GM23248 (cell line): ENCODE measurements at regions not wholly inside any gene's neighbourhood (a gene's known extent, or its start where the extent isn't known, plus 50 kb on each side); places are given as distances from the start of the nearest gene placed in this dataset.

Experiments used
- DNase-seq: peaks from one replicate; pipeline ENCODE4 v3.0.0-alpha.2; 2015
- H2AFZ ChIP-seq: fragments of 200-600 bp; sonication (generic); 2 replicates; pipeline ENCODE4 v1.6.1; 2016; ENCODE audit warnings: antibody characterized with exemption
- H3F3A ChIP-seq: fragments of 200-600 bp; sonication (generic); 2 replicates; pipeline ENCODE4 v1.6.1; 2016; ENCODE audit warnings: mild to moderate bottlenecking, antibody characterized with exemption, mixed run types; ENCODE audit not compliant: insufficient read depth
- H3K27ac ChIP-seq: fragments of 200-600 bp; sonication (generic); 2 replicates; pipeline ENCODE4 v1.5.1; 2016; ENCODE audit warnings: mild to moderate bottlenecking
- H3K27me3 ChIP-seq: fragments of 200-600 bp; sonication (generic); replicated peaks from 2 replicates; pipeline ENCODE4 v1.6.1; 2016; ENCODE audit warnings: mild to moderate bottlenecking; ENCODE audit not compliant: insufficient read depth
- H3K36me3 ChIP-seq: fragments of 200-600 bp; sonication (generic); 2 replicates; pipeline ENCODE4 v1.6.1; 2016; ENCODE audit warnings: low read depth, mild to moderate bottlenecking
- H3K4me1 ChIP-seq: fragments of 200-600 bp; sonication (generic); 2 replicates; pipeline ENCODE4 v1.6.1; 2016; ENCODE audit warnings: mild to moderate bottlenecking; ENCODE audit not compliant: insufficient read depth
- H3K4me2 ChIP-seq: fragments of 200-600 bp; sonication (generic); one replicate; pipeline ENCODE4 v1.6.1; 2016; ENCODE audit warnings: mild to moderate bottlenecking; ENCODE audit not compliant: unreplicated experiment
- H3K4me3 ChIP-seq: fragments of 200-600 bp; sonication (generic); 2 replicates; pipeline ENCODE4 v1.5.1; 2016; ENCODE audit warnings: mild to moderate bottlenecking
- H3K79me2 ChIP-seq: fragments of 200-600 bp; sonication (generic); 2 replicates; pipeline ENCODE4 v1.6.1; 2016; ENCODE audit warnings: mild to moderate bottlenecking; ENCODE audit not compliant: insufficient read depth
- H3K9ac ChIP-seq: fragments of 200-600 bp; sonication (generic); 2 replicates; pipeline ENCODE4 v1.6.1; 2016; ENCODE audit warnings: mild to moderate bottlenecking
- H3K9me2 ChIP-seq: fragments of 200-600 bp; sonication (generic); 2 replicates; pipeline ENCODE4 v1.6.1; 2016; ENCODE audit warnings: mixed run types, mild to moderate bottlenecking, moderate library complexity; ENCODE audit not compliant: insufficient read depth
- H3K9me3 ChIP-seq: fragments of 200-600 bp; sonication (generic); one replicate; pipeline ENCODE4 v1.6.1; 2017; ENCODE audit warnings: low read depth
- H4K20me1 ChIP-seq: fragments of 200-600 bp; sonication (generic); 2 replicates; pipeline ENCODE4 v1.6.0; 2016; ENCODE audit not compliant: insufficient read depth
- EZH2 ChIP-seq: fragments of 200-600 bp; sonication (generic); IDR thresholded peaks from 2 replicates; pipeline ENCODE4 v1.6.1; 2018; ENCODE audit warnings: antibody characterized with exemption, mild to moderate bottlenecking; ENCODE audit not compliant: insufficient read depth, poor library complexity, severe bottlenecking
- EZH2phosphoT487 ChIP-seq: fragments of 200-600 bp; sonication (generic); IDR thresholded peaks from 2 replicates; pipeline ENCODE4 v1.6.1; 2018; ENCODE audit warnings: antibody characterized with exemption, moderate library complexity, mild to moderate bottlenecking, low read depth; ENCODE audit not compliant: insufficient read depth
- WGBS, 2 experiments: methylation state at CpG; one replicate each; pipeline ENCODE4 v1.1.6; 2015 to 2017; ENCODE audit warnings: low lambda C conversion rate in 2 of 2, low coverage in 1 of 2; ENCODE audit errors: missing lambda C conversion rate in 2 of 2; 5-methylcytosine and 5-hydroxymethylcytosine counted together
- in situ Hi-C: fragments of 300-500 bp; cut with MboI; formaldehyde crosslinking; loops from 2 replicates; pipeline ENCODE4 v1.15.0; 2020

DNA sequence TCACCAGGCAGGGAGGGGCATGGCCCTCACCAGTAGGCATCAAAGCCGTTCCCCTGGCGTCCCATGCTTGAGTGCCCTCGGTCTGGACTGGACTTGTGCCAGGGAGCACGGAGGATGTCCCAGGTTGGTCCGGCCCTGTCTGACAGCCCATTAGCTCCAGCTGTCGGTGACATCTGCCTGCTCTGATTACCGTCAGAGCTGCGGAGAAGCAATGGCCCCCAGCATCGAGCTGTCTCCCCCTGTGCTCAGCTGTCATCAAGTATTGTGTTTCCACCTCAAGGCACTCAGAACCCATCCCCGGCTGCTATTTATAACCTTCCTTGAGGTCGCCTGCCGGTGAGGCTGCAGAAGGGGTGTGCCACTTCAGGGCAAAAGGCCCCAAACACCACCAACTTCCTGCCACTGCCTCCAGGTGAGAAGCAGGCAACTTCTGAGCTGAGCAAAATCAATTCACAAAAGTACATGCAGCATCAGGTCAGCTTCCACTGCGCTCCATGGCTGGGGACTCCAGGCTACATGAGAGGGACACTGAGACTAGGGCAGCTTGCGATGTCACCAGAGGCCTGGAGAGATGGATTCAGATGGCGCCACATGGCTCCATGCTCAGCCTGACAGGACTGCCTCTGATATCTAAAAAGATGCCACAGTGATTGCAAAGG lies 142.7 kb downstream of the C5orf15 start:
- Histone ChIP-seq H3K79me2 (no peaks in the 10 kb centered on the region), H3K36me3 (no peaks in the 10 kb centered on the region), H3K4me3 (no peak overlapping the region), H3K27ac (no peak overlapping the region), H2AFZ (no peak overlapping the region), H3K4me1 (no peaks in the 10 kb centered on the region), H3K27me3 (peaks cover 24% of the 10 kb centered on the region), H3F3A (no peaks in the 10 kb centered on the region), H4K20me1 (no peaks in the 10 kb centered on the region), H3K9ac (no peak overlapping the region), H3K9me2 (no peaks in the 10 kb centered on the region), H3K9me3 (no peaks in the 10 kb centered on the region), H3K4me2 (no peak overlapping the region)
- WGBS, 2 experiments: 50% methylated on average over 15 of the region's 15 CpGs
- in situ Hi-C loops: no loop called here
- no peak for DNase-seq
- TF ChIP-seq EZH2 (no peak), EZH2phosphoT487 (no peak)

GRCh38 chr5:133824661-133825254 lies 143.7 kb downstream of the C5orf15 start:
- no peaks in the 10 kb centered on the region for H3K36me3 ChIP-seq
- no peak overlapping the region for H3K4me2 ChIP-seq
- H3K79me2 ChIP-seq: no peaks in the 10 kb centered on the region
- no peaks in the 10 kb centered on the region for H3K9me2 ChIP-seq
- in situ Hi-C loops: no loop called here
- no peaks in the 10 kb centered on the region for H4K20me1 ChIP-seq
- no peak overlapping the region for H3K4me3 ChIP-seq
- H3K4me1 ChIP-seq: no peaks in the 10 kb centered on the region
- no peak overlapping the region for H3K27ac ChIP-seq
- peaks cover 31% of the 10 kb centered on the region for H3K27me3 ChIP-seq
- no peak for DNase-seq
- WGBS, 2 experiments: 52 to 67% methylated on average over 6 of the region's 6 CpGs
- no peaks in the 10 kb centered on the region for H3K9me3 ChIP-seq
- no peaks in the 10 kb centered on the region for H3F3A ChIP-seq
- H2AFZ ChIP-seq: no peak overlapping the region
- TF ChIP-seq EZH2: no peak
- H3K9ac ChIP-seq: no peak overlapping the region

DNA sequence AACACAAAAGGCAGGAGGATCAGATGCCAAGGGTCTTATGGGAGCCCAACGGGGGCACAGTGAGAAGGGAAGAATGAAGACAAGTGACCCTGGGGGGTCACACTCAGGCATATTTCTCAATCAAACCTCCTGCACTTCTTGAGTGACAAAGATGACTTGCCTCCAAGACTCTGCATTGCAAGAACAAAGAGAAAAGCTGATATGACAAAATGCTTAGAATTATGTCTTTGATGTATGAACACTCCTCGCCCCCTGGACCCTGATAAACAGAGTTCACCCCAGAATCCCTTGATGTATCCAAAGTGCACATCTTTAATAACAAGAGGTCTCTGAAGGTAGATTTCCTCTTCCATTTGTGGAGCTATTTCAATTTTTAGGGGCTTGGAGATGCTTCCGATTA lies 146.5 kb downstream of the C5orf15 start:
- H3K27me3 ChIP-seq: peaks cover 25% of the 10 kb centered on the region
- no peak overlapping the region for H3K4me3 ChIP-seq
- 39 to 48% methylated on average over 3 of the region's 3 CpGs for whole genome bisulfite sequencing, 2 experiments
- H3K9ac ChIP-seq: no peak overlapping the region
- no peaks in the 10 kb centered on the region for H3K79me2 ChIP-seq
- TF ChIP-seq EZH2 (no peak), EZH2phosphoT487 (no peak)
- no peak for DNase-seq
- no peak overlapping the region for H2AFZ ChIP-seq
- H3K4me2 ChIP-seq: no peak overlapping the region
- H3K9me2 ChIP-seq: no peaks in the 10 kb centered on the region
- H4K20me1 ChIP-seq: no peaks in the 10 kb centered on the region
- no peak overlapping the region for H3K27ac ChIP-seq
- no peaks in the 10 kb centered on the region for H3K9me3 ChIP-seq
- in situ Hi-C loops: no loop called here
- no peaks in the 10 kb centered on the region for H3K4me1 ChIP-seq
- H3F3A ChIP-seq: no peaks in the 10 kb centered on the region
- H3K36me3 ChIP-seq: no peaks in the 10 kb centered on the region

DNA sequence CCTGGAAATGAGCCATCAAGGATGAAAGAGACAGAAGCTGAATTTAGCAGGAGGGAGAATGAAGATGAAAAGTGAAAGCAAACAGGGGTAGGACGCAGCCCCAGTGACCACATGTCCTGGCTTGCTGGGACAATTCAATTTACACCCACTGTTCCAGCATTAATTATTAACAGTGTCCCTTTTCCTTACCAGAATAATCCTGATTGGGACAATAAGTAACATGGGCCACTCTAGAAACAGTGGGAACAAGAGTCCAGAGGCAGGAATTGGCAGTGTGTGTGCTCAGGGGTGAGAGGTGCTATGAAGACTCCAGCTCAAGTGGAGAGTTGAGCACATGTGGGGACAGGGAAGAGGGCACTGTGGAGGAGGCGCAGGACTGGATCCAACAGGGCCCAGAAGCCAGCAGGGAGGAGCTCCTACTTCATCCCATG lies 147.1 kb downstream of the C5orf15 start:
- 36% methylated on average over 2 of the region's 2 CpGs for WGBS, 2 experiments
- H3K27ac ChIP-seq: no peak overlapping the region
- H3K9me3 ChIP-seq: no peaks in the 10 kb centered on the region
- H3K79me2 ChIP-seq: no peaks in the 10 kb centered on the region
- in situ Hi-C loops: no loop called here
- no peaks in the 10 kb centered on the region for H3K36me3 ChIP-seq
- no peak overlapping the region for H3K9ac ChIP-seq
- H3F3A ChIP-seq: no peaks in the 10 kb centered on the region
- H2AFZ ChIP-seq: no peak overlapping the region
- H3K9me2 ChIP-seq: no peaks in the 10 kb centered on the region
- H4K20me1 ChIP-seq: no peaks in the 10 kb centered on the region
- DNase-seq: no peak
- peaks cover 25% of the 10 kb centered on the region for H3K27me3 ChIP-seq
- H3K4me2 ChIP-seq: no peak overlapping the region
- no peak for TF ChIP-seq EZH2phosphoT487
- TF ChIP-seq EZH2: no peak
- no peak overlapping the region for H3K4me3 ChIP-seq
- no peaks in the 10 kb centered on the region for H3K4me1 ChIP-seq

GRCh38 chr5:133820507-133820906 lies 147.9 kb downstream of the C5orf15 start:
- Histone ChIP-seq H3F3A (no peaks in the 10 kb centered on the region), H3K36me3 (no peaks in the 10 kb centered on the region), H3K9ac (no peak overlapping the region), H4K20me1 (no peaks in the 10 kb centered on the region), H3K9me2 (no peaks in the 10 kb centered on the region), H3K27ac (no peak overlapping the region), H3K4me3 (no peak overlapping the region), H3K4me1 (no peaks in the 10 kb centered on the region), H3K79me2 (no peaks in the 10 kb centered on the region), H3K4me2 (no peak overlapping the region), H3K27me3 (peaks cover 26% of the 10 kb centered on the region), H3K9me3 (no peaks in the 10 kb centered on the region), H2AFZ (no peak overlapping the region)
- WGBS, 2 experiments: 3 to 5% methylated on average over 3 of the region's 3 CpGs
- no peak for DNase-seq
- in situ Hi-C loops: no loop called here
- TF ChIP-seq EZH2: no peak
- no peak for TF ChIP-seq EZH2phosphoT487
